HG03097 (cell line): ENCODE measurements at regions not wholly inside any gene's neighbourhood (a gene's known extent, or its start where the extent isn't known, plus 50 kb on each side); places are given as distances from the start of the nearest gene placed in this dataset.

Experiments
- ATAC-seq: cut with Tn5 transposase; IDR thresholded peaks from one replicate; pipeline ENCODE4 v1.9.1; 2021; ENCODE audit not compliant: unreplicated experiment, low FRiP score

DNA sequence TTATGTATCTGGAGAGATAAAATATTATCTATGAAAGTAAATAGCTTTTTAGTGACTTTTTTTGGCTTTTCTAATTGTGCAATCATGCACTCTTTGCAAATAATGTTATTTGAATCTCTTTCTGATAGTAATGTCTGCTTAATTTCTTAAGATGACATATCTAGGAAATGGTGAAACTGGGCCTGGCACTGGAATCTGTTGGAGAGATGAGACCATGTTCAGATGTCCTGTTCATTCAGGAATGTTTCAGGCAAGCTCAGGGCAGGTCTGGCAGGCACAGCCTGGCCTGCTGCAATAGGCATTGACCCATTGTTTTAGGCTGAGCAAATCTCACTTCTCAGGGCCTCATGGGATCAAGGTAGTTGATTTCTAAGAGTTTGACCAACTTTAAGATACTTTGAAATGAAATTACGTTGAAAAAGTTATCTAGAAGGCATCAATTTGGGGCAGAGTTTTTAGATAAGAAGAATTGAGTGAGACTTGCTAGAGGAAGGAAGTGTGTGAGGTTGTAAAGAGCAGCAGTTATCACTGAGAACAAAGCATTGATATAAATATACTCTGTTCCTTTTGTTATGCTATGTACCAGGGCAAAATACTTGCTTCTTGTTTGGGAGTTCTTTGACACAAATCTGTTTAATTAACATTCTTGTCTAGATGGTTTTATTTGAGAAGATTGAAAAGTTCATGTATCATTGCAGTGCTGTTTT, 133.0 kb upstream of the LEF1 start:
- no peak for ATAC-seq

DNA sequence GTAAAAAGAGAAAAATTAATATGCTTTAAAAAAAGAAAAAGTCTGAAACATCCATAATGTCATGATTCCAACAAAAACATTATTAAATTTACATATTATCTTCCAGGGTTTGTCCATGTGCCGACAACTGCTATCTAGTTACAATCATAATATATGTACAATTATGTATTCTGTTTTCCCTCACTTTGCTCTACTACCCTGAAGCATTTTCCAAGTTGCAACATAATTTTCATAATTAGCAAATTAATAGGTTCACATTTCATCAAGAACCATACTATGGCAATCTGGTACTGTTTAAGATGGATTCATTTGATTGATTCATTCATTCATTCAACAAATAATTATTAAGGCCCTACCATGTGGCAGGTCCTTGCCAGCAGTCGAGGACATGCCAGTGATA, 128.9 kb upstream of the LEF1 start:
- no peak for ATAC-seq

DNA sequence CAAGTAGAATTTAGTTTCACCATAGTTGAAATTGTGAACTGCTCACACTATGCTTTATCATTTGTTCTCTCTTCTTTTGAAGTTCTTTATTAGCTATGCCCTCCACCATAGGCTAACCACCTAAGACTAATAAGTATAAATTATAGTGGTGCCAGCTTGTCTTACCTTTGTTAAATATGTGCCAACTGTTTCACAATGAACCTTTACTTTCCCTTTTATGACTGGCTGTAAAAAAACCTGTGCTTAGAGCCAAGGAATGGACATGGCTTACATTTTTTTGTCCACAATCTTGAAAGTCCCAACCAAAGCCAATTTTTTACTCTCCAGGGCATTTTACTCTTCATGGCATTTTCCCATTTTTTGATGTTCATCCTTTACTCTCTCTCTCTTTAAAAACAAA, 123.5 kb upstream of the LEF1 start:
- no peak for ATAC-seq

DNA sequence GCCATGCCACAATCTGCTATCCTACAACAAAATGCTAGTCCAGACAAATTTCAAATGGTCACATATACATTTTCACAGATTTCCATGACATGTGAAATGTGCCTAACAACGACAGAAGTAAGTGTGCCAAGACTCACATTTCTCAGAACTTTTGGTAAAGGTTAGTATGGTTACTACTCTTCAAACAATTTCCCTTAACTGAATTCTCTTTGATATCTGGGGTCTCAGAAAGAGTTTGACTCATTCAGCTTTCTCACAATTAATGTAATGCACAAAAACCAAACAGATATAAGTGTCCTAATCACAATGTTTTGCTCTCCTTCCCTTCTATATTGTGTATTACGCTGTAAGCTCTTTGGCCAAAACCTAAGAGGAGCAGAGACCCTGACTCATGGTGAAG, 122.4 kb upstream of the LEF1 start:
- ATAC-seq = no peak

DNA sequence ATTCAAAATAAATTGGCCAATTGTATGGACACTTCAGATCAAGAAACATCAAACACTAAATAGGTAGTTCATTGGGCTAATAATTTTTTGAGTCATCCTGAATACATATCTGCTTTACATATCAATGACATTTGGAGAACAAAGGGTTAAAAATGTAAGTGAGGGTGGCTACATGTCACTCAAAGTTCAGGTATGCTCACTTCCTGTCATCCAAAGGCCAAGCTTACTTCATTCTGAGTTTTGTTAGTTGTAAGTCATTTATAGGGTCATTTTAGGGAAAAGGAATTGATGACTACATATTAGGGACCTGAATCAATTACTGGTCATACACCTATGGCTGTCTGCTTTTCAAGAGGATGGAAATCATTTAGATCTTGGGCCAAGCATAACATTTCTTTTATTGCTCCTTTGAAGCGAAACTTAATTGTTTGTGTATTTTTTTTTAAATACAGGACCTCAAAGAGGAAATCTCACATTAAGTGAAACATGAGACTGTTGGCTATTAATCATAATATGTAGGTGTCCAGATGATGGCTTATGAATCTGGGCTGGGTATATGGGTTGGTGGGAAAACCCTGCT, 119.2 kb upstream of the LEF1 start:
- no peak for ATAC-seq

DNA sequence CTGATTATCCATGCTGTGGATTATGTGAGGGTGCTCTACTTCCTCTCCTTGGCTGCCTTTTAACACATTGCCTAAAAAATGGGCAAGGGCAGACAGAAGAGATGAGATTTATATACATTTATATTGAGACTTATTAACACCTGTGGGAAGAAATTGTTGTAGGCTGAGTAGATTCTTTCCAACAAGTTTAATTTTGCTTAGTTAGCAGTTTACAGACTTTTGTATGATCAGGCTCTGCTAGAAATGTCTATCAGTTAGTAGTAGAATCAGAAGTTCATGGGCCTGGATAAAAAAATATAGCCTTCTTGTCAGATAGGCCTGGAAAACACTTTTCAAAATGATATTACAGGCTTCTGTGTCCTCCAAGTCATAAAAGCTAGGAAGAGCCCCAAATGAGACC, 111.3 kb upstream of the LEF1 start:
- no peak for ATAC-seq

DNA sequence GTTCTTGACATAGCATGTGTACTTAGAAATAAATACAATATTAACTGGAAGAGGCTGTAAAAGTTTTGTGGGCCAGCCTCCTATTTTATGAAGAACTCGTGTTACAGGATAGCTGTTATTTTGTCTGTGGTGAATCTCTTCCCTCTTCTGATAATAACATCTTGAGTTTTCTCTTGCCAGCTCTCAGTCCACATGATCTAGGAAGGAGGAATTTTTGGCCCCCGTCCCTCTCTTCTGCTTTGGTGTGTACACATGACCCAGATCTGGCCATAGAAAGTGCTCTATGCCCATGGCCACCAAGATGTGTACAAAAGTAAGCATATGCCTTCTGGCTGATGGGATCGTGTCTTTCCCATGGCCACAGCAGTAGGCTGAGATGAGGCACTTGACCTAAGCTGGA, 108.0 kb upstream of the LEF1 start:
- no peak for ATAC-seq

DNA sequence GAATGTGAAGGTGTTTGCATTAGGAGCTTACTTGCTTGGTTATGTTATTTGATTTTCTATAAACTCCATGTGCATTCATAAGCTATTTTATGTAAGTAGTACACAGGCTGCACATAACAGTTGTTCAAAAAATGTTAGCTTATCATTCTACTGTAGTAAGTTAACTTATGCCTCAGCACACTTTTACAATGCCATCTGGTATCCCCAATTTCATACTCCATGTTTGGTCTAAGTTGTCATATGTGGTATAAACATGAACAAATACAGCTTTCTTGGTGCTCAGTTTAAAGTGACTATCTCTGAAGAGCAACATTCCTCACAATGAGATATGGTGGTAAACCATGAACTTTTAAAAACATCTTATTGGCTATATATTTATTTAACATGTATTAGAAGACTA, 104.3 kb upstream of the LEF1 start:
- ATAC-seq = no peak

DNA sequence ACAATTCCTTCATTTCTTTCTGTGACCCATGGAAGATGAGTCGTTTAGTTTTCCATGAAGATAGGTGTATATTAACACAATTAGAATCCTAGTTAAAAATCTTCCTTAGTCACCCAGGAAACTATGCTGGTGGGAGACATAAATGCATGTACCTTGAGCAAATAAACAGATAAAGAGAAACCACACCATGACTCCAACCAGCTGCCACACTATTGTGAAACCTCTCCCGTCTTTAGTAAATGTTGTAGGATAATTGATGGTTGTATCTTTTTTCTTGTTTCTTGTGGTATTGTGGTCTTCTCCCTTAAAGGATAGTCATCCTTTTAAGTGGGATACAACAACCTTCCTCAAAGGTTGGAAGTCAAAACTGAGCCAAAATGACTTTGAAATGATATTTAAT, 103.8 kb upstream of the LEF1 start:
- no peak for ATAC-seq

DNA sequence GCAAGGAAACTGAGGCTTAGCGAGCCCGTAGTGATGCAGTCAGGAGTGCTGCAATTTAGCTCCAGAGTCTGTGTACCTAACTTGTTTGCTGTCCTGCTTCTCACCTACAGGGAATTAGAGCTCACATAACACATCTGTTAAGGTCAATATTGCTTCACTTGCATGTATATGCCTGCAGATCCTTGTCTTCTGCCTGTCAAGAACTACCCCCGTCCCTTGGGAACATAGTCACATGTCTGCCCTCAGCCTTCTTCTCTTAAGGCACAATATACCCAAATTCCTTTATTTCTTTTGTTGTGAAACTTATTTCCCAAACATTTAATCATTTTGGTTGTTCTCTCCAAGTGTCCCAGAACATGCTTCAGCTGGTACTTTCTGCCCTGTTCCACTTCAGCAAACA, 103.3 kb upstream of the LEF1 start:
- ATAC-seq = no peak

DNA sequence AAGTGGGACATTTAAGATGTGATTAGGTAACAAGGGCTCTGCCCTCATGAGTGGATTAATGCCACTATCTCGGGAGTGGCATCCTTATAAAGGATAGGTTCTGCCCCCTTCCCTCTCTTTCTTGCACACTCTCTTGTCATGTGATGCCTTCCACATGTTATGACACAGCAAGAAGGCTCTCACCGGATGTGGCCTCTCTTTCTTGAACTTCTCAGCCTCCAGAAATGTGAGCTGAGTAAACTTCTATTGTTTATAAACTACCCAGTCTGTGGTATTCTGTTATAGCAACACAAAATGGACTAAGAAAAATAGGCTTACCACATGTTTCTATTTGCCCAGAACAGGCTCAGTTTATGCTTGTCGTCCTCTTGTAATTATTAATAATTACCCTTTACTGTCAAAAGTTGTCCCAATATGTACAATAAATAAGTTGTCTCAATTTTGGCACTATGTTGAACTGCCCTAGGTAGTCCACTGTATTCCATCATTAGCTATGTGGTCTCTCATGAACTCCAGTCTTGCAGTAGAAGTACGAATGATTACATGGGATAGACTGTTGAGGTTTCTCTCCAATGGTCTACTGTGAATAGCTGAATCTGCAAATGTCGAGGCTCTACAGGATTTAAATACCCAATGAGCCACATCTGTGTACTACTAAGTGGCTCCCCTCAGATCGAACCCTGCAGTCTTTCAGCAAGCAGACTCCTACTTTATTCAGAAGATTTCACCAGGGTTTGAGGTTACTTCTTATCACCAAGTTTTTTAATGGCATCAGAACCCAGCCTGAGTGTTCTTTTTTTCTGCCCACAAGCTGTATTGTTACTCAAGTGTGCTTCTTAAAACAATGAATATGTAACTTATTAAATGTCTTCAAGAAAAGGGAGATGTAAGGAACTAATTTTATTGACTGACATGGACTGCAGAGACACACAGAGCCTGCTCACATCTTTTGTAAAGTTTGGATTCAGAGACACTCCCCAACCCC, 102.0 kb upstream of the LEF1 start:
- no peak for ATAC-seq

DNA sequence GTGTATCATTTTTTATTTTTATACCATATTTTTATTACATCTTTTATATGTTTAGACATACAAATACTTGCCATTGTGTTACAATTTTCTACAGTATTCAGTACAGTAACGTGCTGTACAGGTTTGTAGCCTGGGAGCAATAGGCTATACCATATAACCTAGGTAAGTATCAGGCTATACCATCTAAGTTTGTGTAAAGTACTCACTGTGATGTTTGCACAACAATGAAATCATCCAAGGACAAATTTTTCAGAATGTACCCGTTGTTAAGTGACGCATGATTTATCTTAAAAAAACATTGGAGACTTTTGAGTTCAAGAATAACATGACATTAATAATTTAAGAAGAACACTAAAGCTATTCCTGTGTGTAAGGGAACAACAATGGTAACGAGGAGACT, 96.0 kb upstream of the LEF1 start:
- no peak for ATAC-seq

DNA sequence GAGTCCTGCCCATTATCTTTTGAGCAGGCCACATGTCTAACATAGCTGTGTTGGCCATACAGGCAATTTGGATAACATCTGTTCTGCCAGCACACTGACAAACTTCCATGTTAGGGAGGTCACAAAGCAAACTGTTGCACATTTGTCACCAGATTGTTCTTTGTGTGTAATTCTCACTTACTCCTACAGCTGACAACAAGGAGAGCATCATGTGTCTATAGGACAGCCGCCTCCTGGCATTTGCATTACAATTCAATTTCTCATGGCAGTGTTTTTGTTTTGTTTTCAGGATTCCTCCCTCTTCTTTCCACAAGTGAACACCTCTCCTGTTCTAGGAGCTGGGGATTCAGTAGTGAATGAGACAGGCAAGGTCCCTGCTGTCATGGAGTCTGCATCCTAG, 94.3 kb upstream of the LEF1 start:
- ATAC-seq = no peak

DNA sequence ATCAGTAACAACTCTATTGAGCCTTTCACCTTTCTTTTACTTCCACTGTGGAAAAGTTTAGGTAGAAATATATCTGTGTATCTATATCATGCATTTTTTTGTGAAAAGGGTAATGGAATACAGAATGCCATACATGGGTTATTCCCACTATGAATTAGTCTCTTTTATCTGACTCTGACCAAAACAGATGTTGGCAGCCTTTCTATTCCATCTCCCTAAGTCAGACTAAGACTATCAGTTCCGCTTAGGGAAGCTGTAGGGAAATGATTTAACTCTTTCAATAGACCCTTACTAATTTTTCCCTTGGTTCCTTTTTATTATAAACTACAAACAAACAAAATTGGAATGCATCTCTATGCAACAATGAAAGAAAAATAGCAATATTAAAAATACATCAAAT, 92.3 kb upstream of the LEF1 start:
- ATAC-seq = no peak

DNA sequence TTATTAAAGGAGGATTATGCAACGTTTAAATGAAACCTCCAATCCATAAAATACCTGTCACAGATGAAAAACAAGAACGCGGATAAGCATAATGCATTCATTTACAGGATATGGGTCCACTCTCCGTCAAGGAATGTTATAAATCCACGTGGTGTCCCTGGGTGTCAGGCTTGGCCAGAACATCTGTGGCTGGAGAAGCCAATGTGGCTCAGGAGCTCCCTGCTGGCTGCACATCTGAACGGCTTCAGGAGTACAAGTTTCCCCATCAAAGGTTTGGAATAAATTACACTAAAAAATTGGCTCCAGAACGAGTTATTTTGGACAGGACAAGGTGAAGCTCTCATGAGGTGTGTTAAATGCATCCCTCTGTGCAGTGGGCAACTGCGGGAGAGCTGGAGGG, 87.8 kb upstream of the LEF1 start:
- ATAC-seq = no peak

DNA sequence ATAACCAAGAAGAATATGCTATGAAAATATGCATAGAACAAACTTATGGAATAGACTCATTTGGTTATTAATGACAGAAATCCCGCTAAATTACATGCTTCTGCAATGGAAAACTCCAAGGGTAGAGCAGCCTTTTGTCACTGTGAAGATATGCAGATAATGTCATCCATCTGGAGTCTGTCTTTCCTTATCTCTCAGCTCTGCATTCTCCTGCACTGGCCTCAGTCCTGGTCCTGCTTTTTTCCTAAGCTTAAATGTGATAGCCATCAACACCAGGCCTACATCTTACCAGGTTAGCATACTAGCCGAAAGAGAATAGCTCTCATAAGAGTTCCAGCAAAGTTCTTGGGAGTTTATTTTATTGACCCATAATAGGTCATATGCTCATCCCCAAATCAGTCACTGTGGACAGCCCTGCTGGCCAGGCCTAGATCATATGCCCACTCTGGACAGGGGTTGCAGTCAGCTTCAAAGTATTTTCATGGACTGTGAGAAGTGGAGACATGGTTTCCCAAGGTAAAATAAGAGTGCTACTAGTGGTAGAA, 86.5 kb upstream of the LEF1 start:
- ATAC-seq = no peak

DNA sequence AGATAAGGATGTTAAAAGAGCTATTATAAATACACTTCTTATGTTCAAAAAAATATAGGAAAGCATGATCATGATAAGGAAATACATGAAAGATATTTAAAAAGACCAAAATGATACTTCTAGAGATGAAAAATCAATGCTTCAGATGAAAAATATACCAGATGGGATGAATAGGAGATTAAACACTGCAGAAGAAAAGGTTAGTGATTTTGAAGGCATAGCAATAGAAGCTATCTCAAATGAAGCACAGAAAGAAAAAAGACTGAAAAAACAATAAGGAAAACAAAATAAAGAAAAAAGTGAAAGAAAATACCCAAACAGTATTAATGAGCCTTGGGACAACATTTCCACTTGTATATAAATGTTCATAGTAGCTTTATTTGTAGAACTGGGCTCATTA, 80.7 kb upstream of the LEF1 start:
- no peak for ATAC-seq

DNA sequence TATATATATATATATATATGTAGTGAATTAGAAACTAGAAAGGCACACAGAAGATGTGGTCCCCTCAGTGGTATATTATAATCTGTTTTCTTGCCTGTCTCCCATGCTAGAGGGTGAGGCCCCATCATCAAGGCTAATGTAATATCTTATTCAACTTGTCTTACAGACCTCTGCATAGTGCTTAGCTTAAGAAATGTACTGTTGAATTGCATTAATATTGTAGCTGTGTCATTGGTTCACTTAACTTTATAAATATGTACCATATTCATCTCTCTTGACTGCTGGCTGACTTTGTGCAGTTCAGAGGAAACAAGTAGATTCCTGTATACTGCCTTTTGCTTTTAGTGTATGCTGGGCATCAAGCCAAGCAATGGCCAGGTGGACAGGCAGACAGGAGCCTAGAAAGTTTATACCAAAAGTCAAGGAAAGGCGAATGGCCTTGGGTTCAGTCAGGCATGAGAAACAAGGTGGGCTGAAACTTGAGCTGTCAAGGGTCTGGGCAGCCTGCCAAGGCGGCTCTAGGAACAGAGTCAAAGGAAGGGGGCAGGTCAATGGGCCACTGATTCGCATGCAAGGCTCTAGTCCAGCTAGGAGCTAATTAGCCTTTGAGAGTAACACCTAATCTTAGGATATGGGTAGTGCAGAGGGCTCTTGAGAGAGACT, 78.8 kb upstream of the LEF1 start:
- no peak for ATAC-seq

DNA sequence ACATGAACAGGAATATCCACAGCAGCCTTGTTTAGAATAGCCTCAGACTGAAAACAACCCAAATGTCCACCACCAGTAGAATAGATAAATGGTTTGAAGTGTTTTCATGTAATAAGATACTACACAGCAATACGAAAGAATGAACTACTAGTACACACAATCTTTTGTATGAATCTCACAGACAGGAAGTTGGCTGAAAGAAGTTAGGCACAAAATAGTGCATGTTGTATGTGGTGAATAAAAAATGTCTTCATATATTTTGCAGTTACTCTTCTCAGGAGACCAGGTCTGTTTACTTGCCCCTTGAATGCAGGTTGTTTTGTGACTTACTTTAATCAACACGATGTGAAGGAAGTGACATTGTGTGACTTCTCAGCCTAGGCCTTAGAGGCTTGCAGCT, 75.9 kb upstream of the LEF1 start:
- ATAC-seq = no peak

DNA sequence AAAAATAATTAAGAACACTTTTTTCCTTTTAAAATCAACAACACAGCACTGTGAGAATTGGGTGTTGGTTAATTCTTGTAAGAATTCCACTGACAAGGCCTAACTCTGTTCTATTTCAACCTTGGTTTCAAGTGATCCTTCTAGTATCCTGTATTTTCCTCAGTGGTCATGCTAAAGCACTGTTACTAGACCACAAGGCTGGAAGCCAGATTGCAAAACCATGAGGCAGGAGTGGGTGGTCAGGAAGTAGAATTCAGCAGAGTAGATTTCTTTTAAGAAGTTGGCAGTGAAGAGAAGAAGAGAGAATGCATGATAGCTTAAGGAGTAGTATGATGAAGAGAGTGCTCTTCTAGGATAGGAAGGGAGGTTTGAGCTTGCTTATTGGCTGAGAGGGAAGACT, 71.6 kb upstream of the LEF1 start:
- no peak for ATAC-seq

DNA sequence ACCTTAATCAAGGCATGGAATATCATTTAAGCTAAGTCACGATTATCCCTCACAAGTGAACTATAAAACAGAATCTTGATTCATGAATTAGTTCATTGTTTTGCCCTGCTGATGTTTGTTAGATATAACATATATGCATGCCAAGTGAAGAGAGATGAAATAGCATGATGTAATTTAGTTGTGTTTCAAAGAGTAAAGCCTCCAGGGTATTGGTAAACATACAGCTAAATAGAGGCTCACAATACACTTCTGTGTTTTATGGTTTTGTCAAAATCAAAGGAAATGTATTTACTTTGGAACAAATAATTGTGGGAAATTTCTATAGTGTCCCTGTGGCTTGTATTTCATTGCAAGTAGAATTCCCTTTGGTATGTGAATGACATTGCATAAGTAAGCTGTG, 69.0 kb upstream of the LEF1 start:
- ATAC-seq = no peak
